Bronchial epithelial cell (primary cell): ENCODE measurements at regions not wholly inside any gene's neighbourhood (a gene's known extent, or its start where the extent isn't known, plus 50 kb on each side); places are given as distances from the start of the nearest gene placed in this dataset.

ENCODE experiments used
- DNase-seq: peaks from one replicate; pipeline ENCODE4 v3.0.0-alpha.2; 2010; ENCODE audit warnings: low read depth
- FAIRE-seq: peaks from 2 replicates; lab custom pipeline; 2011; peaks lifted over from hg19 to GRCh38; lab: Jason Lieb, UNC
- H3K27me3 ChIP-seq: 2 replicates; pipeline ENCODE4 v1.5.1; 2011; ENCODE audit warnings: low read length; ENCODE audit not compliant: control insufficient read depth, insufficient read depth
- H3K36me3 ChIP-seq: 2 replicates; pipeline ENCODE4 v1.5.1; 2011; ENCODE audit warnings: low read length; ENCODE audit not compliant: control insufficient read depth, insufficient read depth
- H3K4me3 ChIP-seq: 2 replicates; pipeline ENCODE4 v1.5.1; 2011; ENCODE audit warnings: mild to moderate bottlenecking, low read depth, low read length, control low read depth
- CTCF ChIP-seq: IDR thresholded peaks from 2 replicates; pipeline ENCODE4 v1.5.1; 2011; ENCODE audit warnings: mild to moderate bottlenecking, moderate library complexity, low read length, control low read depth, inconsistent platforms; ENCODE audit not compliant: insufficient read depth, severe bottlenecking

GRCh38 chr13:48844676-48845075, 131.0 kb upstream of the FNDC3A start:
- no peak for TF ChIP-seq CTCF
- Histone ChIP-seq H3K4me3 (no peak overlapping the region), H3K27me3 (no peaks in the 10 kb centered on the region), H3K36me3 (no peaks in the 10 kb centered on the region)
- DNase-seq (no peak), FAIRE-seq (no peak)

- DNase-seq (no peak), FAIRE-seq (no peak)
- no peaks in the 10 kb centered on the region for H3K27me3 ChIP-seq
- H3K36me3 ChIP-seq = no peaks in the 10 kb centered on the region
- TF ChIP-seq CTCF = no peak
- H3K4me3 ChIP-seq = no peak overlapping the region
These were observed 126.2 kb upstream of the FNDC3A start for GRCh38 chr13:48849515-48849914.

DNA sequence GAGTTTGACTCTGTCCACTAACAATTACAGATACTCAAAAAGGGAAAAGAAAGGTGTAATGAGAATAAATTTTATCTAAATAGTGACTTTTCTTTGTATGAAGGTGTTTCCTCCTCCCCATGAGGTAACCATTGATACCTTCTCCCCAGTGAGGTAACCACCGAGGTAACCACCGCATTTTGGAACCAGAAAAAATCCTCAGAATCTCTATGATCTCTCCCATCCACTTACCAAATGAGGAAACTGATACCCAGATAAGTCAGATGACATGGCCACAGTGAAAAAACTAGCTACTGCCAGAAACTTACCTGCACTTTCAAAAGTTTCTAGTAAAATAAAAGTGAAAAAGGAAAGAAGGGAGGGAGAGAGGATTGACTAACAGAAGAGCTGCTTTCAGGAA, 124.0 kb upstream of the FNDC3A start:
- H3K27me3 ChIP-seq = no peaks in the 10 kb centered on the region
- FAIRE-seq (no peak), DNase-seq (no peak)
- no peaks in the 10 kb centered on the region for H3K36me3 ChIP-seq
- TF ChIP-seq CTCF = no peak
- H3K4me3 ChIP-seq = no peak overlapping the region

DNA sequence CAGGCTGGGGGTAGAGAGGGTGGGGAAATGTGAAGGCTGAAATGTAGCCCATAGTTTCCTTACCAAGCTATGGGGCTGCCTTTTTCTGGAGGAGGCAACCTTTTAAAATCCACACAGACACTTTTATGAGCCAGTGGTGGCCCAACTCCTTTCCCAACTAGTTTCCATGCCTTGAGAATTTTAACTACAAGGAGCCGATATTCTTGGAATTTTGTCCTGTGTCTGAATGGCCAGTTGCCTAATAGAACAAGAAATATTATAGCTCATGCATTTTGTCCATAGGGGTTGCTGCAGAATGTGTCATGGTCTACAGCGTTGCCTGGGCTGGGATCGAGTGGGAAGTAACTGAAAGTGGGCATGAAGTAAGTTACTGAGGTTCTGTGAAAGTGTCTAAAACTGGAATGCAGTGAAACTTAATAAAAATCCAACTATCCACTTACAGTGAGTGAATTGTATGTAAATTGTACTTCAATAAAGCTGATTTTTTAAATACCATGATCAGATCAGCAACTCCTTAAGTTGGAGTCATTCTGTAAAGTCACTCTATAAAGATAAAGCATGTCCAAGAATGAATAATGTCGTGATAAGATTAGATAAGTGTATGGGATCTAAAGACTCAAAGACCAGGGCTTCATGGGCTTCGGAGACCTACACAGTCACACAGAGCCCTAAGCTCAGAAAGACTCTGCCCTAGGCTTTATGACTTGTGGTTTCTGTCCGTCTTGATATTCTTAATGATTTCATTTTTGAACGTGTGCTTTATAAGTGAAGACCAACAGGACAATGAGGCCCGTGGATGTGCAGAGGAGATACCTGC, 122.6 kb upstream of the FNDC3A start:
- Histone ChIP-seq H3K27me3 (no peaks in the 10 kb centered on the region), H3K36me3 (no peaks in the 10 kb centered on the region), H3K4me3 (no peak overlapping the region)
- DNase-seq = no peak
- TF ChIP-seq CTCF = no peak
- no peak for FAIRE-seq

DNA sequence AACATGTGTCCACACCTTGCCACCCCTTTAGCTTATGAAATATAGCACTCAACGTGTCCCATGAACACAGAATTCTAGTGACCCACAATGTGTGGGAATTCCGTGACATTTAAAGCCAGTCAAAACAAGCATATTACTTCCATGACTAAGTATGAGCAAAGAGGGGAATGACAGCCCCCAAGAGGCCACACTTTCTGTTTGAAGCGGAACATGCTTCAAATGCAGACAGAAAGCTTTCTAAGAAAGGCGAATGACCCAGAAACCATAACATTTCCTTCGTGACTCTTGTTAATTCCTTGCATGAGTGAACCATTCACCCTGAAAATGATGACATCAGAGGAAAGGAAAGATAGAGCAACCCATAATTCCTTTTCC, 122.0 kb upstream of the FNDC3A start:
- Histone ChIP-seq H3K27me3 (no peaks in the 10 kb centered on the region), H3K36me3 (no peaks in the 10 kb centered on the region), H3K4me3 (no peak overlapping the region)
- DNase-seq = no peak
- FAIRE-seq = no peak
- no peak for TF ChIP-seq CTCF

- no peak for TF ChIP-seq CTCF
- DNase-seq = no peak
- Histone ChIP-seq H3K4me3 (no peak overlapping the region), H3K36me3 (no peaks in the 10 kb centered on the region), H3K27me3 (no peaks in the 10 kb centered on the region)
- FAIRE-seq = no peak
These were observed 118.1 kb upstream of the FNDC3A start for GRCh38 chr13:48857576-48857975.
